ENCODE measurements at regions not wholly inside any gene's neighbourhood (a gene's known extent, or its start where the extent isn't known, plus 50 kb on each side); places are given as distances from the start of the nearest gene placed in this dataset.

DNA sequence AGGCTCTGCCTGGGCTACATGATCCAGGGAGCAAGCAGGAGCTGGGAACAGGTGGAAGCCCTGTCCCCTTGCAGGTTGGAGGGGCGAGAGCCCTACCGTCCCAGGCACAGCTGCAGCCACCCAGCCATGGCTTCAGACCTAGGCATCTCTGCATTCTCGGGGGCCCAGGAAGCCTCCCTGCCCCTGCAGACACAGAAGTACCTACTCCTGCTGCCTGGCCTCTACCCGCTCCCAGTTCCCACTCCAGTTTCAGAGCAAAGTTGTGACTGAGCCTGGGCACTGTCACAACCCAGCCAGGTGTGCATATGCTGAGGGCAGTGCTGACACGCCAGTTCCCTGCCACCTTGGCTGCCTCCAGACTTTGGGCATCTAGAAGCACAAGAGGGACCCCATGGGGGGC, 645.9 kb downstream of the HTR1B start:
- POLR2A ChIA-PET (ENCODE audit: low non-redundant PET): no interaction called here
- TF ChIP-seq, protein P1, sequence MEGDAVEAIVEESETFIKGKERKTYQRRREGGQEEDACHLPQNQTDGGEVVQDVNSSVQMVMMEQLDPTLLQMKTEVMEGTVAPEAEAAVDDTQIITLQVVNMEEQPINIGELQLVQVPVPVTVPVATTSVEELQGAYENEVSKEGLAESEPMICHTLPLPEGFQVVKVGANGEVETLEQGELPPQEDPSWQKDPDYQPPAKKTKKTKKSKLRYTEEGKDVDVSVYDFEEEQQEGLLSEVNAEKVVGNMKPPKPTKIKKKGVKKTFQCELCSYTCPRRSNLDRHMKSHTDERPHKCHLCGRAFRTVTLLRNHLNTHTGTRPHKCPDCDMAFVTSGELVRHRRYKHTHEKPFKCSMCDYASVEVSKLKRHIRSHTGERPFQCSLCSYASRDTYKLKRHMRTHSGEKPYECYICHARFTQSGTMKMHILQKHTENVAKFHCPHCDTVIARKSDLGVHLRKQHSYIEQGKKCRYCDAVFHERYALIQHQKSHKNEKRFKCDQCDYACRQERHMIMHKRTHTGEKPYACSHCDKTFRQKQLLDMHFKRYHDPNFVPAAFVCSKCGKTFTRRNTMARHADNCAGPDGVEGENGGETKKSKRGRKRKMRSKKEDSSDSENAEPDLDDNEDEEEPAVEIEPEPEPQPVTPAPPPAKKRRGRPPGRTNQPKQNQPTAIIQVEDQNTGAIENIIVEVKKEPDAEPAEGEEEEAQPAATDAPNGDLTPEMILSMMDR (conservative IDR thresholded peaks at IDR 0.05; ENCODE audit: low read depth): no peak
- CTCF ChIA-PET: no interaction called here

DNA sequence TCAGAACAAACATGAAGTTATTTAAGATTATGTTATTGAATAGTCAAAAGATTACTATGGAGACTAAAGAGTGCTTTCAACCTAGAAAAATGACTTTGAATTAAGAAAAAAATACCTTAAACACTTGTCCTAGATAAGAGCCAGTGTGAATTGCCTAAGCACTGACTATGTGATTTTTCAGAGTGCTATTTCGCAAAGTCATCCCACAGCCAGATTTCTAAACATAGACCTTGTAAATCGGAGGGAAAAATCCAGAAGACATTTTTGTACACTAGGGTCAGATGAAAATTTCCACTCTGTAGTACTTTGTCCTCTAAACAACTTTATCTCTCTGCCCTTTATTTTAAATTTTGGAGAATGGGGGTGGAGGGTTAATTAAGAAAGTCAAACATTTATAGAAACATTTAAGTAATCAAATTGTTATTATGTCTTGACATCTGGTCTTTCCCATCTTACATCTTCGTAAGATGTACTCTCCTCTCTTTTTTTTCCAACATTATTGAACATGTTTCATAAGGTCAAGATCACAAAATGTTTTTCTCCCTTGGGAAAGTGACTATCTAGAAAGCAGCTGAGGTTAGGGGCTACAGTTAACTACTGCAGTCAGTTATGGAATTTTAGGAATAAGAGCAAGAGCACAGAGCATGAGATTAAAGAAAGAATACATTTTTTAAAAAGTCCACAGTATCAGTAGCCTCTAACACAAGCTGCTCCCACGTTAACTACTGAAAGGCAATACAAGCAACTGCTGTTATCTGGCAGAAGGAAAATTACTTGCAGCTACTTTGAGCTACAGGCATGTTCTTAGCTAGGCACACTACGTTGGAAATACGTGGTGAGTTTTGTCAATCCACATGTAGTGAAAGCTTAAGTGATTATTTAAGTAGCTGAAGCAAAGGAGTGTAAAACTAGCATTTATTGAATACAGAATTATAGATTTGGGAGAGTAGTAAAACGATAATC, 648.5 kb downstream of the HTR1B start:
- POLR2A ChIA-PET (ENCODE audit: low non-redundant PET): no interaction called here
- TF ChIP-seq, protein P1 (conservative IDR thresholded peaks at IDR 0.05; ENCODE audit: low read depth): no peak
- CTCF ChIA-PET: interaction anchor here (0.5 to 0.6 kb wide), 2 partner anchors 17 to 27 kb away, joined by 3 read pairs; no protein-coding TSS in a partner anchor
- H3K27ac ChIP-seq: no peak overlapping the region
- no peak for DNase-seq (ENCODE audit: low spot score)

More for the DNA sequence above, 645.9 kb downstream of the HTR1B start:
- no peak overlapping the region for H3K27ac ChIP-seq
- DNase-seq (ENCODE audit: low spot score): no peak

DNA sequence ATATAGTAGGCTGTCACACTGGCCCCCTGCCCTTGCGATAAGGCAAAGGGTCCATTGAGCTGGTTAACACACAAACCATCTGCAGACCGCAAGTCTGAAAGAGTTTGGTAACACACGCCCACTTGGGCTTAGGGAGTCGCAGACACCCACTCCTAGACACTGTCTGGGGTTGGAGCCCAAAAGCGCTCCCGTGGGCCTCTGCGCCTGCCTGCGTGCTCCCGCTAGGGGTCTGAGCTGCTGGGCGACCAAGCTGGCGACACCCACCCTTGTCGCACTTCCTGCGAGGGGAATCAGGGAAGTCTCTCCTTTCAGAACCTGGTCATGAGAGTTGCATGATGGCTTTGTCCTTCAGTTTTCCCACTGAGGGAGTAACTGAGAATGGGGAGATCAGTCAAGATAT, 653.0 kb downstream of the HTR1B start:
- no peak overlapping the region for H3K27ac ChIP-seq
- TF ChIP-seq, protein P1 (conservative IDR thresholded peaks at IDR 0.05; ENCODE audit: low read depth): no peak
- DNase-seq (ENCODE audit: low spot score): no peak
- ChIA-PET CTCF (no interaction called here), POLR2A (ENCODE audit: low non-redundant PET) (no interaction called here)

DNA sequence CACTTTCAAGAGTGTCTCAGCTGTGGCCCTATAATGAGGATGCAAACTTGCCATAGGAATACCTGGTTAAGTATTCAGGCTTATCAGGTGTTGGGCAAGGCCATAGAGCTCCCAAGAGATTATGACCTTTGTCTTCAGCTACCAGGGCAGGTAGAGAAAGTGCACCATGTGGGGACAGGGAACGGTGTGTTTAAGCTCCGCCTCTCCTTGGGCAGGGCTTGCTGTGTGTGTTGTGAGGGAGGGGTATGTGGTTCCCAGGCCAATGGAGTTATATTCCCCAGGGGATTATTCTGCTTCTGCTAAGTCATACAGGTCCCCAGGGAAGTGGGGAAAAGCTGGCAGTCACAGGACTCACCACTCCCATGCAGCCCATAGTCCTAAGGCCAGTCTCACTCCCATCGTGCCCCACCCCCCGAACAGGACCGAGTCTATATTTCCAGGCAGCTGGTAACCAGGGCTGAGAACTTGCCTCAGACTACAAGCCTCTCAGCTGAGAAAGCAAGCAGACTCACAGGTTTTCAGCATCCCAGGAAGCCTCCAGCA, 660.2 kb downstream of the HTR1B start:
- ChIA-PET CTCF (no interaction called here), POLR2A (ENCODE audit: low non-redundant PET) (no interaction called here)
- TF ChIP-seq, protein P1 (conservative IDR thresholded peaks at IDR 0.05; ENCODE audit: low read depth): no peak
- no peak for DNase-seq (ENCODE audit: low spot score)
- H3K27ac ChIP-seq: no peak overlapping the region

DNA sequence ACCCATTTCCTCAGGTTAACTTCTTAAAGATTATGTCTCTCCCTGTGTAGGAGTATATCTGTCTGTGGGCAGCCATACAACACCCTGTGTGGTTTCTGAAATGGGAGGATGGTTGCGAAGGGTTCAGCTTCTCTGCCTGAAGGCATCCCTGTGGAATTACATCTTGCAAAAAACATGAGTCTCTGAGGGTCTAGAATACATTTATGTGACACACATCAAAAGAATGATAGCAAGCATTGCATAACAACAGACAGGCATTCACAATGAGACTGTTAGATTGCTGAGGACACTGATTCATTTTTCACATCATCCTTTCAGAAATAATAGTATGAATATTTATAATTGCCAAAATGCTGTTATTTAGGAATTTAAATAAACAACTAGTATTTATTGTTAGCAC, 670.9 kb downstream of the HTR1B start:
- CTCF ChIA-PET: no interaction called here

DNA sequence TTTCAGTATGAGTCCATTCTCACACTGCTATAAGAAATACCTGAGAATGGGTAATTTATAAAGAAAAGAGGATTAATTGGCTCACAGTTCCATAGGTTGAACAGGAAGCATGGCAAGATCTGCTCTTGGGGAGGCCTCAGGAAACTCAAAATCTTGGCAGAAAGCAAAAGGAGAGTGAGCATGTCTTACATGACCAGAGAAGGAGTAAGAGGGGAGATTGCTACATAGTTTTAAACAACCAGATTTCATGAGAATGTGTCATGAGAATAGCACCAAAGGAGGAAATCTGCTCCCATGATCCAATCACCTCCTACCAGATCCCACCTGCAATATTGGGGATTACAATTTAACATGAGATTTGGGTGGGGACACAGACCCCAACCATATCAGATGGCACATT, 672.4 kb downstream of the HTR1B start:
- ChIA-PET CTCF (no interaction called here), POLR2A (ENCODE audit: low non-redundant PET) (no interaction called here)
- no peak overlapping the region for H3K27ac ChIP-seq
- DNase-seq (ENCODE audit: low spot score): no peak
- TF ChIP-seq, protein P1 (conservative IDR thresholded peaks at IDR 0.05; ENCODE audit: low read depth): no peak

More for the DNA sequence above, 670.9 kb downstream of the HTR1B start:
- H3K27ac ChIP-seq: no peak overlapping the region
- TF ChIP-seq, protein P1 (conservative IDR thresholded peaks at IDR 0.05; ENCODE audit: low read depth): no peak
- no peak for DNase-seq (ENCODE audit: low spot score)
- POLR2A ChIA-PET (ENCODE audit: low non-redundant PET): no interaction called here
